NOMO-1 treated with DMSO at 0.1 percent for 48 hours (cell line): ENCODE measurements at regions not wholly inside any gene's neighbourhood (a gene's known extent, or its start where the extent isn't known, plus 50 kb on each side); places are given as distances from the start of the nearest gene placed in this dataset.
"Not testable (repeated sequence)": the region's sequence is repeated elsewhere in the genome, so short reads cannot be mapped to it uniquely, and the experiment has no call there.

ENCODE experiments used
- DNase-seq: peaks from one replicate; lab custom pipeline; 2025; ENCODE audit not compliant: unreplicated experiment; lab: John Stamatoyannopoulos, UW

DNA sequence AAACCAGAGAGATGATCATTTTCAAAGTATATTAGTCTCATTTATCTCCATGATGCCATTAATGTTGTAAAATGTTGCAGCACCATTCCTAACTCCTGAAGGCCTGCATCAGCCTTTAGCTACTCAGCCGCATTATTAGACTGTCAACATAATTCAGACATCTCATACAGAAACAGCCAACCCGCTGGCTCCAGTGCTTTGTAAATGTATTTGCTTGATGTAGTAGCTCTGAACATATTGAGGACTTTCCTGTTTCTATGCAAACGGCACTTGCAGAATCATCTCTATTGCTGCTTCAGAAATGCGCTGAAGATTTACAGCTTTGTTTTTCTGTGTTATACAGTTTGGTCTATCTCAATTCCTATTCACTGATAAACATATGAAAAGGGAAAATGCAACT lies 372.2 kb downstream of the DSEL start:
- no peak for DNase-seq

DNA sequence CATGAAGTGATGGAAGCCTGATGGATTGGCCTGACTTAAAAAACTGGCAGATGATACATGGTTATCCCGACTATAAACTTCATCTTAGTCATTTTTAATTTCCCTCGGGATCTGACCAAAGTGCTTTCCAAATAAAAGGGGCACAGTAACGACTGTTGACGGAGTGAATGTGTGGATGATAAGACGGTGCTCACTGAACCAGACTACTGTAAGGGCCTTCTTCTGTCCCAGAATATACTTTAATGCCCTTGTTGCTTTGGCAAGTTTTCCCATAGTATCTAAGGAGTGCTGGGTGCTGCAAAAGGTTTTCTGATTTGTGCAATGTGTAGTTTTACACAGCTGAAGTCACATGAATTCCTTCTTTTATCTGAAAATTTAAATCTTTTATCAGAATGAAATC lies 373.5 kb downstream of the DSEL start:
- DNase-seq, result no peak

- no peak for DNase-seq
Measured at GRCh38 chr18:67142604-67143003, 373.9 kb downstream of the DSEL start.

GRCh38 chr18:67140495-67140894 lies 376.0 kb downstream of the DSEL start:
- DNase-seq, result no peak

GRCh38 chr18:67139899-67140298 lies 376.6 kb downstream of the DSEL start:
- DNase-seq, result no peak

DNA sequence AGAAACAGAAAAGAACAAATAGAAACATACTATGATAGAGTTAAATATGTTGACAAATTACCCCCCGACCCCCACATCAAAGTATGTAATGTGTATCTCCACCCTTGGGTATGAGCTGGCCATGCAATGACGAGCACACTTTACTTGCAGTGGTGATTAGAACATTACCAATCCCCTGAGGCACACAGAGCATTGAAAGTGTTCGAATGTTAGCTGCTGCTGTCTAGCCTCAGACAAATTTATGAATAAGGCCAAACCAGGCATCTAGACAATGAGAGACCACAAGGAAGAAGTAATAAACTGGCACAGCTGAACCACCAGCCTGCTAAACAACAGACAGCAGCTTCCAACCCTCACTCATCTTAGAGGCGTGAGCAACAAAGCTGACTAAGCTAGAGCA lies 380.5 kb downstream of the DSEL start:
- no peak for DNase-seq

- no peak for DNase-seq
Measured at GRCh38 chr18:67134911-67135310, 381.6 kb downstream of the DSEL start.

GRCh38 chr18:67133669-67134068 lies 382.9 kb downstream of the DSEL start:
- DNase-seq, result no peak

DNA sequence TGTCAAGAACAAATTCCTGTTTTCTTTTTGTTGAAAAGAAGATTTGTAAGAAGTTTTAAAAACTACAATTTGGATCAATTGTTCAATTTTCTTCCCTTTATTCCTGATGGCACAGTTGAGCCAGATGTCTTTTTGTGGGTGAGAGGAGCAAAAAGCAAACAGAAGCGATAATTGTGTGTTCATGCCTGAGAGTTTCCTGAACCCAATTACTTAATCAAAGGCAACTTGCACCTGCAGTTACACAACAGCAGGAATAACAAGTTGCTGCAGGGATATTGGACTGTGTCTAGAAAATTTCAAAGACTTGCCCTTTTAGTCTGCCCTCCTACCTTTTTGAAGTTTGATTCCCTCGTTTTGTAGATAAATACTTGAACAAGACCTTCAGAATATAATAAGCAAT lies 383.6 kb downstream of the DSEL start:
- no peak for DNase-seq

DNA sequence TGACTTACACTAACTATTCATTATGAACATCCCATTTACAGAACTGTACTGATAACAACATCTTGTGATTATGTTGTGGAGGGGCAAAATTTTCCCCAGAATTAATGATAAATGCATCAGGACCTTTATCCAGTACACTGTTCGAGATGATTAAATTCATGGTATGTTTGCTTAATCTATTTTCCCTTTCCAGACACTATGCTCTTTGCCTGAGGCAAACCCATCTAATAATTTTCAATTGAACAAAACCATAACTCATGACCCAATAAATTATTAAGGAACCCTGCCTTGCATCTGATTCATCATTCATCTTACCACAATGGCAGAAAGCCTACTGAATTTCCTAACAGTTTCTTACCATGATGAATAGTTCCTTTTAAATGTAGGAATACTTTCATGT lies 385.0 kb downstream of the DSEL start:
- DNase-seq, result no peak

DNA sequence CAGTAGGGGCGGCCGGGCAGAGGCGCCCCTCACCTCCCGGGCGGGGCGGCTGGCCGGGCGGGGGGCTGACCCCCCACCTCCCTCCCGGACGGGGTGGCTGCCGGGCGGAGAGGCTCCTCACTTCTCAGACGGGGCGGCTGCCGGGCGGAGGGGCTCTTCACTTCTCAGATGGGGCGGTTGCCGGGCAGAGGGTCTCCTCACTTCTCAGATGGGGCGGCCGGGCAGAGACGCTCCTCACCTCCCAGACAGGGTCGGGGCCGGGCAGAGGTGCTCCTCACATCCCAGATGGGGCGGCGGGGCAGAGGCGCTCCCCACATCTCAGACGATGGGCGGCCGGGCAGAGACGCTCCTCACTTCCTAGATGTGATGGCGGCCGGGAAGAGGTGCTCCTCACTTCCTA lies 389.8 kb downstream of the DSEL start:
- DNase-seq, result not testable (repeated sequence)

- no peak for DNase-seq
Measured at GRCh38 chr18:67123901-67124300, 392.6 kb downstream of the DSEL start.

DNA sequence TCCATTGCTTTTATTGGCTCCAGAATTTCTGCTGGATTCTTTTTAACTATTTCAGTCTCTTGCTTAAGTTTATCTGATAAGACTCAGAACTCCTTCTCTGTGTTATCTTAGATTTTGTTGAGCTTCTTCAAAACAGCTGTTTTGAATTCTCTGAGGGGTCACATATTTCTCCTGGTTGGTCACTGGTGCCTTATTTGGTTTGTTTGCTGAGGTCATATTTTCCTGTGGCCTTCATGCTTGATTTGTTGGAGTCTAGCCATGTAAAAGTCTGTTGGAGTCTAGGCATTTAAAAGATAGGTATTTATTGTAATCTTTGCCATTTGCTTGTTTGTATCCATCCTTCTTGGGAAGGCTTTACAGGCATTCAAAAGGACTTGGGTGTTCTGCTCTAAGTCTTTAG lies 398.7 kb downstream of the DSEL start:
- no peak for DNase-seq

DNA sequence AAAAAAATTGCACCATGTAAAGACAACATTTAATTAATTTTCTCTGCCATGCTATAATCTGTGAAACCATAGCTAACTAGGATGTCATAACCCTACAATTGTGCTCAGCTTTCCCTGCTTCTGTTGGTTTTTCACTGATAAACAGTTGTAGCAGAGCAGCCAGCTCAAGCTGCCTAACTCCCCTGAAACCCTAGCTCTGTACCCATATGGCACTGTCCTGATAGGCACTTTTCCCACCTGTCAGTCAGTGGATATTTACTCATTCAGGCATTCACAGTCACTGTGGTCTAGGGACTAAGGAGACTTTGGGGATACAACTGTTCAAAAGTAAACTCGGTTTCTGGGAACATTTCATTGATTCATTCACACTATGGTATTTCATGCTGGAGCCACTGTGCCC lies 407.0 kb downstream of the DSEL start:
- no peak for DNase-seq

- no peak for DNase-seq
Measured at GRCh38 chr18:67108894-67109293, 407.6 kb downstream of the DSEL start.

- DNase-seq, result peak; percentile 11
Measured at GRCh38 chr18:67104700-67105284, 411.7 kb downstream of the DSEL start.

GRCh38 chr18:67094123-67094522 lies 422.4 kb downstream of the DSEL start:
- DNase-seq, result no peak

GRCh38 chr18:67092141-67092540 lies 424.4 kb downstream of the DSEL start:
- no peak for DNase-seq

DNA sequence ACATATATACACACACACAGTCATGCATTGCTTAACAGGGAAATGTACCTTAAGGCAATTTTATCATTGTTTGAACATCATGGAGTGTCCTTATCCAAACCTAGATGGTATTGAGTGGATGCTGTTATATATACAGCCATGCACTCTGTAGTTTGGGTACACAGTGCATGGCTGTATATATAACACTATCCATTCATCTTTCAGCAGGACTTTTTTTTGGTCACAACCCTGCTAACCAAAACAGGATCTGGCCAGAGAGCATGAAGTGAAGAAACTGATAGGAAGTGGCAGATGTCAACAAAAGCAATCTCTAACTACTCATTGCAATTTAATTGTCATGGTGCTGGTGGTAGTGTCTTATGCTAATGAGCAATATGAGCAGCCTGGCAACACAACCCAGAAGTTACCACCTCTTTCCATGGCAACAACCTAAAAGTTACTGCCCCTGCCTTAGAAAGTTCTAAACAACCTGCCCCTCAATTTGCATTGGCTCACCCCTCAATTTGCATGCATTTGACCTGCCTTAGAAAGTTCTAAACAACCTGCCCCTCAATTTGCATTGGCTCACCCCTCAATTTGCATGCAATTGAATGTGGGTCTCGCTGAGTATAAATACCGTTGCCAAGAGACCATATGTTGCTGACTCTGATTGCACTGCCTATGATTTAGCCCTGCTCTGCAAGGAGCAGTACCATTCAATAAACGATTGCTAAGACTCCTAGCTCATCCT lies 434.9 kb downstream of the DSEL start:
- no peak for DNase-seq

DNA sequence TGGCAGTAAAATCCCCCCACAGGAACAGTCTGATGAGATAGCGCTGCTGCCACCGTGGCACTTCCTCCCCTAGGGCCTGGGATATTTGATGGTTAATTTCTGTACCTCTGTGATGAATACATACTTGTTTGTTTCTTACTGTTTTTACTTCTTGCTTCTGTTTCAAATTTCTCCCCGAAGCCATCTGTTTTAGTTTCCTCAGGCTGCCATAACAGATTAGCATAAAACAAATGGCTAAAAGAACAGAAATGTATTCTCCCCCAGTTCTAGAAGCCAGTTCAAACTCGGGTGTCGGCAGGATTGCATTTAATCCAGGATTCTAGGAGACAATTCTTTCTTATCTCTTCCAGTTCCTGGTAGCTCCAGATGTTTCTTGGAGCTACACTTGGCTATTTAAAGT lies 435.9 kb downstream of the DSEL start:
- DNase-seq, result no peak

- DNase-seq, result no peak
Measured at GRCh38 chr18:67074309-67074708, 442.2 kb downstream of the DSEL start.

GRCh38 chr18:67072791-67073190 lies 443.7 kb downstream of the DSEL start:
- DNase-seq, result no peak

GRCh38 chr18:67068608-67069007 lies 447.9 kb downstream of the DSEL start:
- DNase-seq, result no peak
